SK-N-MC (cell line): ENCODE measurements at regions not wholly inside any gene's neighbourhood (a gene's known extent, or its start where the extent isn't known, plus 50 kb on each side); places are given as distances from the start of the nearest gene placed in this dataset.
"Not testable (repeated sequence)": the region's sequence is repeated elsewhere in the genome, so short reads cannot be mapped to it uniquely, and the experiment has no call there.

Source experiments
- EZH2 ChIP-seq: fragments of 200-600 bp; sonication (generic); IDR thresholded peaks from one replicate; pipeline ENCODE4 v1.6.1; 2017; ENCODE audit warnings: antibody characterized with exemption
- FOXP2 ChIP-seq: optimal IDR thresholded peaks from 2 replicates; pipeline ENCODE3; 2011; ENCODE audit warnings: mild to moderate bottlenecking, moderate library complexity; ENCODE audit not compliant: insufficient read depth; ENCODE audit errors: extremely low read length, control extremely low read depth
- POLR2AphosphoS5 ChIP-seq: IDR thresholded peaks from 2 replicates; pipeline ENCODE4 v1.6.1; 2012; ENCODE audit warnings: mild to moderate bottlenecking, low read depth, low read length, borderline replicate concordance

DNA sequence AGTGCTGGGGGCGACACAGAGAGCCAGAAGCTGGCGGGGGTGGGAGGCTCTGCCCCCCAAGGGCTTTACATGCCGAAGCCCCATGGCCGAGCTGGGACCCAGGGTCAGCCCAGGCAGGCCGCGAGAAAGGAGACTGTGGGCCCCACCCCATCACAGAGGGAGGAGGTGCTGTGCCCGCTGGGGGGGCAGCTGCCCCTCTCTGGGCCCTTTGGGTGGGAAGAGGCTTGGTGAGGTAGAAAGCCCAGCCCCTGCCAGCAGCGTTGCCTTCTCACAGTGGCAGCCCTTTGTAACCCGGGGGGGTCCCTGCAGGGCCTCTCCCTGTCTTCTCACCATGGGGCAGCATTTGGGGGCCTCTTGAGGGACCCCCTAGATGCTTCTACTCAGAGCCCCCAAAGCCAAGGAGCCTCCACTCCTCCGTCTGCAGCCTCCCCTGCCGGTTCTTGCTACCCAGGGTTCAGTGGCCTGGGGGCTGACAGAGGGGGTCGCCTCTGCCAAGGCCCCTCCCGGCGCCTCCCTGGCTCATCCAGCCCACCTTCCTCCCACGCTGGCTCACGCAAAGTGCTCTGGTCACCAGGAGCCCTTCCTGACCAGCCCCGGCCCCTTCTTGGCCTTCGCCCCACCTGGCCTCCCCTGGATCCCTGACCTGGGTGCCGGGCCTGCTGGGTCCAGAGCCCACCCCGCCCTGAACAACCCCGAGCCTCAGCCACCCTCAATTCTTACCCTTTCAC is 2967.9 kb downstream of the RPIA start:
- TF ChIP-seq POLR2AphosphoS5, EZH2, FOXP2: not testable (repeated sequence)
